IPS-NIHi11 (cell line): ENCODE measurements at regions not wholly inside any gene's neighbourhood (a gene's known extent, or its start where the extent isn't known, plus 50 kb on each side); places are given as distances from the start of the nearest gene placed in this dataset.
A peak's percentile ranks its signal among the peaks of the same experiment; 100 is the strongest.

Experiments used
- DNase-seq: peaks from one replicate; pipeline ENCODE4 v3.0.0; 2012; ENCODE audit warnings: mixed read lengths, low spot score

DNA sequence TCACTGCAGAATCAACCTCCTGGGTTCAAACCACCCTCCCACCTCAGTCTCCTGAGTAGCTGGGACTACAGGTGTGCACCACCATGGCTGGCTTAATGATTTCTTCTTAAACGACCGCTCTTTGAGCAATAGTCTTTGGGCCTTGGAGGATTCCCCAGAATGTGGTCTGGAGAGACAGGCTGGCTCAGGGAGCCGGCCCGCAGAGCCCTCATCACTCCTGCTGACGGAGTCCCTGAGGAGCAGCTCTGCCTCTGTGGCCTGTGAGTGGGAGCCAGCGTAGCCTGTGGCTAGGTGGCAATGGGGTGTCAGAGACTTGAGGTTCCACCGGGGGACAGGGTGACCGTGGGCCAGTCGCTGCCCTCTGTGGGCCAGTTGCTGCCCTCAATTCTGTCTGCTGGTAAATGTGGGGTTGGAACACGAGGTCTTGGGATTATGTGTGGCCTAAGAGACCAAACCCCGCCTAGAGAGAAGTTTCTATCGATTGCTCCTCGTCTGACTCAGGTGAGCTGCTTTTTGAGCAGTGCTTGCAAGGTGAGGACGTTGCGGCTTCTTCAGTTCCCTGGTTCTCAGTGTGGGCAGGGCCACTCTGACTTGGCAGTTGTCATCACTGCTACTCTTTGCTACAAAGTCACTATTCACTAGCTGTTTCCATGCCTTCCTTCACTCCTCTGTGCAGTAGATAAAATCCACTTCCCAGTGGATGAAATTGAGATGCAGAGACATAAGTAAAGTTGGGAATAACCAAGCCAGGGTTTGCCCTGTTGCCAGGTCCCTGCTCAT, 124.8 kb upstream of the NECTIN1 start:
- DNase-seq: no peak

DNA sequence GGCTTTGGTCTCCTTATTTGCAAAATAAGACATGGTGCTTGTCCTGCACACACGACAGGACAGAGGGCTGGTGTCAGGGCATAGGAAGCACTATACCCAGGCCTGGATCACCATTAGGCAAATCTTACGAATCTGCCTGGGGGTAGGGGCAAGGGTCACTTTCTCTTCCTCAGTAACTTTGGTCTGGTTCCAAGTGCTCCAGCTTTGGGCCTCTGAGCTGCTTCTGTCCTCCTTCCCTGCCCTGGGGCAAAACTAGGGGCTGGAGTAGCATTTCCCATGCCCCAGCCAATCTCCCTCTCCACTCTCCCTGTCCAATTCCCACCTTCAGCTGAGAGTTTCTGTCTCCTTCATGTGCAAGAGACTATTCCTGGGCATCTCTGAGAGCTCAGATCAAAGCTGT, 123.7 kb upstream of the NECTIN1 start:
- no peak for DNase-seq

DNA sequence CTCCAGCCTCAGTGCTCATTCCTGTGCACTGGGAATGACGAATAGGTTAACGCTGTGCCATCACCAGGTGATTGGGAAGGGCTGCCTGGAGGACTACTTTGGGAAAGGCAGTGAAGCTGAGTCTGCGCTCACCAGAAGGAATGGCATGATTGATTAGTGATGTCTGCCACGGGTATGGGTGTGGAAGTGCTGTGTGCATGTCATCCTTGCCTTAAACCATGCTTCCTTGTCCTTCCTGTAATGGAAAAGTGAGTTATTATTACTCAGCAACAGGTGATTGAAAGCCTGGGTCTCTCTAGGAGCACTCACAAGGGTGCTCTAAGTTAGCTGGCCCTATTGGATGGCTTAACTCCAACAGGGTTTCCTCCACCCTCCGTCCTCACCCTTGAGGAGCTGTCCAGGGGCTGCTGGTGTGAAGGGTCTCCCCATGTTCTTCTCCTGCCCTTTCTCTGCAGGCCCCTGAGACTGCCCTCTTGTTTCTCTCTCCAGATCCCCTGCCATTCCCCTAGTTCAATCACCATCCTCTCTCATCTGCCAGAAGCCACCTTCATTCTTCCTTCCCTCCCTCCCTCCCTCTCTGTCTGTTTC, 121.9 kb upstream of the NECTIN1 start:
- no peak for DNase-seq

- no peak for DNase-seq
Measured at GRCh38 chr11:119849872-119850271, 120.9 kb upstream of the NECTIN1 start.

- no peak for DNase-seq
Measured at GRCh38 chr11:119847853-119848252, 118.9 kb upstream of the NECTIN1 start.

DNA sequence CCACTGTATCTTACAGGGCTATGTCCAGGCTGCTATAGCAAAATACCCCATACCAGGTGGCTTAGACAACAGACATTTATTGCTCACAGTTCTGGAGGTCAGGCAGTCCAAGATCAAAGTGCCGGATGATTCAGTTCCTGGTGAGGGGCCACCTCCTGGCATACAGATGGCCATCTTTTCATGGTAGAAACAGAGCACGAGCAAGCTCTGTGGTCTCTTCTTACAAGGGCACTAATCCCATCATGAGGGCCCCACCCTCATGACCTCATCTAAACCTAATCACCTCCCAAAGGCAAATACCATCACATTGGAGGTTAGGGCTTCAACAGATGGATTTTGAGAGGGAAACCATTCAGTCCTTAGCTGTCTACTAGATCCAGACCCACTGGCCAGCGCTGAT, 117.4 kb upstream of the NECTIN1 start:
- DNase-seq: no peak

DNA sequence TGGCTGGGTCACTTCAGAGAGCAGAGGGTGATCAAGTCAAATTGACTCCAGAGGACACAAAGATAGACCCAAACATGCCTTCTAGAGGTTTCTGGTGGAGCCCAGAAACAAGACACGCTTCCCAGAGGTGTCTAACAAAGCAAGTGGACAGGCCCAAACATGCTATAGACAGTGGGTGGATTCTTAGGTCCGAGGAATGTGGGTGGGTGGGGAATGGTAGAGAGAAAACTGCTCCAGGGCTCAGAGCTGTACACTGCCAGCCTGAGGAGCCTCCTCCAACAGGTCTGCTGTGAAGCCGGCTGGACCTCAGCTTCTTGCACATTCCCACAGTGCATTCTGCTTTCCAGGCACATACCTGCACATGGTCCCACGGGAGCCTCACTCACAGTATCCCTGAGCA, 116.8 kb upstream of the NECTIN1 start:
- DNase-seq: no peak

DNA sequence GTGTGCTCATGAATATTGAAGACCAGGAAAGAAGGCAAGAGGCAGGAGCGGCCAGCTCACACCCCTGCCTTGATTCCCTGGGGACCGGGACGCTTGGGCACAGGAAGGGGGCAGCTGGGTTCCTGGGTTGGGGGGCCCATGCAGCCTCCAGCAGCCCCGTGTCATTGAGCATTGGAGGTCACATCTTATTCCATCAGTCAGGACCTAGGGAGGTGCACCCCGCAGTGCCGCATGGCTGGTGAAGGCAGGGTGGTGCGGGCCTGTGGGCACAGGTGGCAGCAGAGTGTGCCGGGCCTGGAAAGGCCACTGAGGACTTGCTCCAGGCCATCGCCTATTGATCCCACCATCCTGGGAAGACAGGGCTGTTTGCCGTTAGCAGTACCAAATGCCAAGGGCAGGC, 116.3 kb upstream of the NECTIN1 start:
- no peak for DNase-seq

DNA sequence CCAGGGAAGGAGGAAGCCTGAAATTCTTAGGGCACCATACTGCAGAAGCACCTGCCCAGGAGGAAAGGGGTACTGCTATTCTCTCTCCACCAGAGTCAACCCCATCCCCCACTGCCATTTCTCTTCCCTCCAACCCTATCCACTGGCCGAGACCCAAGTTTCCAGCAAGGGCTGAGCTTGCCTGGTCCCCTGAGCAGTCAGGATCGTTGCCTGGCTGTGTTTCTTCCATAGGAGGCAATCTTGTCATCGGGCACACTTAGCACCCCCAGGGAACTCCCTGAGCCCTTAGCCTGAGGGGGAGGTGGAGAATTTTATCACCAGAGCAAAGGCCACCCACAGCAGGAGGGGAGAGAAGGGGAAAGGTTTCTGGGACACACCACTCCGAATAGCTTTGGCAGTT, 115.8 kb upstream of the NECTIN1 start:
- DNase-seq: no peak

DNA sequence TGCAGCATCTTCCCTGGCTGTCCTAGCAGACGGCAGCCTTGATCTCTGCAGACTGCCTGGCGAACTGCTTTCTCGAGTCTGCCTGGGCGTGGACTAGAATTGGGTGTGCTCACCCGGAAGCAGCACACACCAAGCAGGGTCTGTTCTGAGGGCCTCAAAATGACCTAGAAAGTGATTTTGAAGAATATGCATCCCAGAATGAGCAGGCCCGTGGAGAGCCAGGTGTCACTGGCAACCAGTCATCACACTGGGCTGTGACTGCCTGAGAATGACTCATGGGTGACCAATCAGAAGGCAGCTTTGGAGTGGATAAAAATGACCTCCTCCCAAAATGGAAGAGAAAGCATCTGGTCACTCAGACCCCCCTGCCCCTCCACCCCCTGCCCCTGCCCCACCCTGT, 114.9 kb upstream of the NECTIN1 start:
- no peak for DNase-seq

DNA sequence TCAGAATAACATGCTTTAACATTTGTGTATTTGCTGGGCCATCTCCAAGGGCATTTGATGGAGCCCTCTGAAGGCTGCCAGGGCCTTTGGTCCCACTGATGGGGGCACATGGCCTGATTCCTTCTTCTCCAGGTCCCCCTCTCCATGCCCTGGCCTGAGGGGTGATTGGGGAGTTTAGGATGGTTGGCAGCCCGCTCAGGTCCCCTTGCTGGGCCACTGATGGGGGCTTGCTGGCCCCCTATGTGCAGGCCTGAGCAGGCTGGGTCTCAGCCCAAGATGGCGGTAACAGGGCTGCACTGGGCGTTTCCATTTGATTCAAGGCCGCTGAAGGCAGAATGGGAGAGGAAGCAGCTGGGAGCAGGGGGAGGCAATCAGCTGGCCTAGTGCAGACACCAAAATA, 113.7 kb upstream of the NECTIN1 start:
- DNase-seq: no peak

GRCh38 chr11:119839476-119840133, 110.6 kb upstream of the NECTIN1 start:
- peak; percentile 63 for DNase-seq

- no peak for DNase-seq
Measured at GRCh38 chr11:119835753-119836152, 106.8 kb upstream of the NECTIN1 start.

- DNase-seq: peak; percentile 63
Measured at GRCh38 chr11:119832202-119832935, 103.4 kb upstream of the NECTIN1 start.

- no peak for DNase-seq
Measured at GRCh38 chr11:119831011-119831410, 102.0 kb upstream of the NECTIN1 start.

DNA sequence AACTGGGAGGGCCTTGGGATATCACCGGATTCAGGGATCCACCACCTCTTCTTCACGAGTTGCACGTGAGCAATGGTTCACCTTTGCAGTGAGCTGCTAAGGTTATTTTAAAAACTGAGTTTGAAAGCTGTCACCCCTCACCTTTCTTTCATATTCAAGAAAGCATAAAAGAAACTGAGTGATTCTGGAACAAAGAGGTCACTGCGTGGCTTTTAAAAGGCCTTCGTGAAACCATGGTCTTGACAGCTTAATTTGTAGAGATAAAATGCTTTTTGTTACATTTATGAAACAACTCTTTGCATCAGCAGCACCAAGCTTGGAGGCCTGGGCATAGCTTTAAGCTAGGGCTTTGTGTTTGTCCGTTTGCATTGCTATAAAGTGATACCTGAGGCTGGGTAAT, 101.4 kb upstream of the NECTIN1 start:
- DNase-seq: no peak

DNA sequence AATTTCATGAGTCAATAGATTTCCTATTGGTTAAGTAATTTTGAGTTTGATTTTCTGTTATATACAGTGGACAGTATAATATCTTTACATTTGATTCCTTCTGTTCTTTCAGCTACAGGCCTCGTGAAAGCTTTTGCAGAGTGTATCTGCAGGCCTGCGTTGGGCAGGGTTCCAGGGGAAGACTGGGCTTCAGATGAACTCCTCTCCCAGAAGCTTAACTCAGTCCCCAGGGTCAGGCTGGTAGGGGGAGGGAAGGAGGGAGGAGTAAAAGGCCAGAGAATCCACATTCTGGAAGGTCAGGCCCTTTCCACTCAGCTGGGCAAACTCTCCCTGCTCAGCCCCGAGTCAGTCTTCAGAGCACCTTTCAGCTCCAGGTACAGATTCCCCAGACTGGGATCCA, 100.4 kb upstream of the NECTIN1 start:
- DNase-seq: no peak

- DNase-seq: no peak
Measured at GRCh38 chr11:119828819-119829218, 99.8 kb upstream of the NECTIN1 start.

DNA sequence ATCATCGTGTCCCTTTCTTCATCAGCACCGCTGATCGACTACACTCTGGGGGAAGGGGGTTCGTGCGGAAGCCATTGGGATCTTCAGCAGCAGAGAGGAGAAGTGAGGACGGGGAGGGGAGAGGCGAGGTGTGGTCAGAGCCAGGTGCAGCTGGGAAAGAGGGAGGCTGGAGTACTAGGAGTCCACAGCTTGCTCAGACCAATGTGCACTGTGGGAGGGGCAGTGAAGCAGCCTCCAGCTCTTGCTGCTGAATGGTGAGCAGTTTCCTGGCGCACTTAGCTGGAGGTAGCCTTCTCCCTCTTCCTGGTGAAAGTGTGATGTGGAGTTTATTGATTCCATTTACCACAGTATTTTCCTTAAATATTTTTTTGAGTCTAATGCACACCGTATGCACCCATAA, 99.0 kb upstream of the NECTIN1 start:
- DNase-seq: no peak

DNA sequence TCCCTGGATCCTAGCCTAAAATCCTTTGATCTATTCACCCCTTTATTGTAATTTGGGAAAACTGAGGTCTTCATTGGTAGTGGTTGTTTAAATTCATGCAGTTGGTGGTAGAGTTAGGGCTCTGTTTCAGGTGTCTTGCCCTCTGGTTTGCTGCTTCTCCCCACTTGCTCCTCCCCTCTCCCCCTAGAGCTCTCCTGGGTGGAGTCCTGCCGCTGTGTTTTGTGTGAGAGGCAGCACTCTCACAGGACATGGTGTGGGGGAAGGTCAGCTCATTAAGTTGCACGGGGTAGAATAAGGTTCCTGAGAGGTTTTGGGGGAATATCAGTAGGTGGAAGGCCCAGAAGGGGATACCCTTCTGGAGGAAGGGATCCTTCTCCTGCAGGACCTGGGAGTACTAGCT, 98.1 kb upstream of the NECTIN1 start:
- no peak for DNase-seq

DNA sequence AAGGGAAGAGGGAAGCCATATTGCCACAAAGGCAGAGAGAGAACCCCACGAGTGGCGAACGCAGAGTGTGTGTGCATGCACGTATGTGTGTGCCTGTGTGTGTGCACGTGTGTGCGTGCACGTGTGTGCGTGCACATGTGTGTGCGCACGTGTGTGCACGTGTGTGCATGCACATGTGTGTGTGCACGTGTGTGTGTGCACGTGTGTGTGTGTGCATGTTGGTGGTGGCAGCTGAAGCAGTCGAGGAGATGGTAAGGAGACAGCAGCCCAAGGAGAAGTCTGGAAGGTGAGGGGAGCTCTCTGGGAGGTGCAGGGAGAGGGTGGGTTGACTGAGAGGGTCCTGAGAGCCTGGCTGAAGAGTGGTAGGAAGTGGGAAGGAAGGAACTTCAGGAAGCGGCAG, 94.1 kb upstream of the NECTIN1 start:
- no peak for DNase-seq

- DNase-seq: no peak
Measured at GRCh38 chr11:119816660-119817059, 87.7 kb upstream of the NECTIN1 start.

GRCh38 chr11:119814766-119815165, 85.8 kb upstream of the NECTIN1 start:
- DNase-seq: no peak
